CD14-positive monocyte (primary cell): ENCODE measurements at regions not wholly inside any gene's neighbourhood (a gene's known extent, or its start where the extent isn't known, plus 50 kb on each side); places are given as distances from the start of the nearest gene placed in this dataset.

Experiments
- DNase-seq, 3 donors: peaks; one replicate each; pipeline ENCODE4 v3.0.0-alpha.2; 2011 to 2022
- H2AFZ ChIP-seq: 2 replicates; pipeline ENCODE4 v1.6.0; 2012; ENCODE audit warnings: mild to moderate bottlenecking, low read depth, low read length, inconsistent platforms; ENCODE audit not compliant: insufficient read depth, poor library complexity, severe bottlenecking
- H3K27ac ChIP-seq, 2 donors: 1 replicate in 1 of 2; 2 replicates in 1 of 2; pipeline ENCODE4 v1.5.1; 2012 to 2013; ENCODE audit warnings: low read length in 2 of 2, control low read depth in 1 of 2, inconsistent platforms in 1 of 2, low read depth in 1 of 2, mild to moderate bottlenecking in 1 of 2
- H3K27me3 ChIP-seq, 2 donors: one replicate each; pipeline versions ENCODE4 v1.6.0 to v1.6.1; 2011 to 2013; ENCODE audit warnings: low read length in 2 of 2; ENCODE audit not compliant: control insufficient read depth in 2 of 2, insufficient read depth in 2 of 2
- H3K36me3 ChIP-seq, 2 donors: replicated peaks in 1 of 2; 1 replicate in 1 of 2; 2 replicates in 1 of 2; pipeline versions ENCODE4 v1.5.1 to v1.6.1; 2012 to 2013; ENCODE audit warnings: low read length in 2 of 2, control low read depth in 1 of 2, inconsistent platforms in 1 of 2, mild to moderate bottlenecking in 1 of 2; ENCODE audit not compliant: insufficient read depth in 2 of 2, control insufficient read depth in 1 of 2
- H3K4me1 ChIP-seq, 2 donors: 1 replicate in 1 of 2; 2 replicates in 1 of 2; pipeline versions ENCODE4 v1.5.1 to v1.6.1; 2012 to 2013; ENCODE audit warnings: low read length in 2 of 2, control low read depth in 1 of 2, inconsistent platforms in 1 of 2, mild to moderate bottlenecking in 1 of 2, moderate library complexity in 1 of 2; ENCODE audit not compliant: insufficient read depth in 2 of 2, control insufficient read depth in 1 of 2
- H3K4me2 ChIP-seq: replicated peaks from 2 replicates; pipeline ENCODE3; 2012; ENCODE audit warnings: low read length, moderate library complexity, mild to moderate bottlenecking; ENCODE audit not compliant: poor library complexity, severe bottlenecking; ENCODE audit errors: extremely low read depth
- H3K4me3 ChIP-seq, 3 experiments: fragments of 200-600 bp in 1 of 3; sonication (generic) in 1 of 3; replicated peaks in 1 of 3; 1 replicate in 2 of 3; 2 replicates in 1 of 3; pipeline ENCODE4 v1.5.1; 2011 to 2013; ENCODE audit warnings: low read length in 3 of 3, mild to moderate bottlenecking in 3 of 3, control low read depth in 2 of 3, low read depth in 2 of 3, inconsistent platforms in 1 of 3, moderate library complexity in 1 of 3
- H3K79me2 ChIP-seq: 2 replicates; pipeline ENCODE4 v1.6.0; 2012; ENCODE audit warnings: mild to moderate bottlenecking, control low read depth, inconsistent platforms, low read length, moderate library complexity; ENCODE audit not compliant: insufficient read depth
- H3K9ac ChIP-seq: 2 replicates; pipeline ENCODE4 v1.6.0; 2017; ENCODE audit warnings: low read length, mild to moderate bottlenecking; ENCODE audit not compliant: insufficient read depth, poor library complexity, severe bottlenecking
- H3K9me3 ChIP-seq, 2 donors: replicated peaks in 1 of 2; 1 replicate in 1 of 2; 2 replicates in 1 of 2; pipeline versions ENCODE4 v1.5.1 to v1.6.1; 2012 to 2013; ENCODE audit warnings: low read length in 2 of 2, control low read depth in 1 of 2; ENCODE audit not compliant: control insufficient read depth in 1 of 2, insufficient read depth in 1 of 2
- H4K20me1 ChIP-seq: 2 replicates; pipeline ENCODE4 v1.6.0; 2012; ENCODE audit warnings: mild to moderate bottlenecking, low read length, control low read depth, moderate library complexity; ENCODE audit not compliant: insufficient read depth
- H3K27ac Mint-ChIP-seq, 7 donors: one replicate each; pipeline ENCODE4 v1.8.0; 2020; ENCODE audit warnings: mild to moderate bottlenecking in 7 of 7, mixed read lengths in 7 of 7, moderate library complexity in 6 of 7, inconsistent platforms in 2 of 7
- H3K27me3 Mint-ChIP-seq, 3 donors: one replicate each; pipeline ENCODE4 v1.8.0; 2021 to 2022; ENCODE audit warnings: low read depth in 3 of 3, mild to moderate bottlenecking in 3 of 3, mixed read lengths in 3 of 3, moderate library complexity in 3 of 3, inconsistent platforms in 1 of 3
- H3K36me3 Mint-ChIP-seq, 2 donors: one replicate each; pipeline ENCODE4 v1.8.0; 2020; ENCODE audit warnings: mixed read lengths in 2 of 2, inconsistent platforms in 1 of 2, mild to moderate bottlenecking in 1 of 2
- H3K4me1 Mint-ChIP-seq: one replicate; pipeline ENCODE4 v1.8.0; 2020; ENCODE audit warnings: mild to moderate bottlenecking, mixed read lengths
- H3K4me3 Mint-ChIP-seq, 2 donors: one replicate each; pipeline ENCODE4 v1.8.0; 2020; ENCODE audit warnings: mild to moderate bottlenecking in 2 of 2, mixed read lengths in 2 of 2, moderate library complexity in 1 of 2
- H3K9me3 Mint-ChIP-seq, 7 donors: one replicate each; pipeline ENCODE4 v1.8.0; 2020 to 2022; ENCODE audit warnings: mixed read lengths in 7 of 7, mild to moderate bottlenecking in 6 of 7, moderate library complexity in 6 of 7, inconsistent platforms in 2 of 7
- WGBS: methylation state at CpG from one replicate; pipeline ENCODE4 v1.1.5; 2013; ENCODE audit warnings: missing lambda C conversion rate; ENCODE audit not compliant: insufficient coverage; 5-methylcytosine and 5-hydroxymethylcytosine counted together
- intact Hi-C, 2 donors: fragments of 100-400 bp; cut with micrococcal nuclease; formaldehyde crosslinking; loops; one replicate each; pipeline versions ENCODE4 v1.15.0 to v1.15.1; 2023
- TF ChIP-seq, protein P1 (sequence below): fragments of 200-600 bp; IDR thresholded peaks from one replicate; pipeline ENCODE4 v1.8.0; 2022; ENCODE audit warnings: antibody characterized with exemption, mild to moderate bottlenecking

GRCh38 chr5:2403296-2403695 is 348.2 kb downstream of the IRX2 start:
- no peaks in the 10 kb centered on the region for H4K20me1 ChIP-seq
- H3K4me1 ChIP-seq: no peaks in the 10 kb centered on the region
- no CpG with 5 or more reads among the region's 1 CpG for WGBS
- no peak overlapping the region for H3K27ac ChIP-seq
- H3K27me3 ChIP-seq: no peaks in the 10 kb centered on the region
- Mint-ChIP-seq H3K9me3 (peaks cover 2 to 21% (median 5%) of the 10 kb centered on the region in 7 donors), H3K4me3 (no peak overlapping the region), H3K27me3 (peaks cover 0 to 2% (median 2%) of the 10 kb centered on the region in 3 donors), H3K27ac (no peak overlapping the region), H3K4me1 (no peaks in the 10 kb centered on the region), H3K36me3 (no peaks in the 10 kb centered on the region)
- no peak overlapping the region for H3K4me3 ChIP-seq
- no peak overlapping the region for H2AFZ ChIP-seq
- intact Hi-C loops: no loop called here
- peaks cover 0 to 19% of the 10 kb centered on the region in 2 donors for H3K9me3 ChIP-seq
- no peak overlapping the region for H3K9ac ChIP-seq
- TF ChIP-seq, protein P1, sequence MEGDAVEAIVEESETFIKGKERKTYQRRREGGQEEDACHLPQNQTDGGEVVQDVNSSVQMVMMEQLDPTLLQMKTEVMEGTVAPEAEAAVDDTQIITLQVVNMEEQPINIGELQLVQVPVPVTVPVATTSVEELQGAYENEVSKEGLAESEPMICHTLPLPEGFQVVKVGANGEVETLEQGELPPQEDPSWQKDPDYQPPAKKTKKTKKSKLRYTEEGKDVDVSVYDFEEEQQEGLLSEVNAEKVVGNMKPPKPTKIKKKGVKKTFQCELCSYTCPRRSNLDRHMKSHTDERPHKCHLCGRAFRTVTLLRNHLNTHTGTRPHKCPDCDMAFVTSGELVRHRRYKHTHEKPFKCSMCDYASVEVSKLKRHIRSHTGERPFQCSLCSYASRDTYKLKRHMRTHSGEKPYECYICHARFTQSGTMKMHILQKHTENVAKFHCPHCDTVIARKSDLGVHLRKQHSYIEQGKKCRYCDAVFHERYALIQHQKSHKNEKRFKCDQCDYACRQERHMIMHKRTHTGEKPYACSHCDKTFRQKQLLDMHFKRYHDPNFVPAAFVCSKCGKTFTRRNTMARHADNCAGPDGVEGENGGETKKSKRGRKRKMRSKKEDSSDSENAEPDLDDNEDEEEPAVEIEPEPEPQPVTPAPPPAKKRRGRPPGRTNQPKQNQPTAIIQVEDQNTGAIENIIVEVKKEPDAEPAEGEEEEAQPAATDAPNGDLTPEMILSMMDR: no peak
- no peaks in the 10 kb centered on the region for H3K79me2 ChIP-seq
- H3K36me3 ChIP-seq: no peaks in the 10 kb centered on the region
- no peak for DNase-seq
- H3K4me2 ChIP-seq: no peak overlapping the region

GRCh38 chr5:2399804-2400203 is 351.7 kb downstream of the IRX2 start:
- intact Hi-C loops: no loop called here
- no peak overlapping the region for H3K27ac ChIP-seq
- H3K9me3 ChIP-seq: peaks cover 0 to 24% of the 10 kb centered on the region in 2 donors
- DNase-seq: no peak
- 79% methylated on average over 3 of the region's 7 CpGs for WGBS
- H3K9ac ChIP-seq: no peak overlapping the region
- H2AFZ ChIP-seq: no peak overlapping the region
- no peaks in the 10 kb centered on the region for H4K20me1 ChIP-seq
- no peak overlapping the region for H3K4me3 ChIP-seq
- H3K36me3 ChIP-seq: no peaks in the 10 kb centered on the region
- Mint-ChIP-seq H3K4me3 (no peak overlapping the region), H3K9me3 (peaks cover 2 to 27% (median 5%) of the 10 kb centered on the region in 7 donors), H3K27ac (no peak overlapping the region), H3K27me3 (peaks cover 0 to 2% (median 2%) of the 10 kb centered on the region in 3 donors), H3K36me3 (no peaks in the 10 kb centered on the region), H3K4me1 (no peaks in the 10 kb centered on the region)
- TF ChIP-seq, protein P1: no peak
- H3K4me2 ChIP-seq: no peak overlapping the region
- no peaks in the 10 kb centered on the region for H3K27me3 ChIP-seq
- H3K4me1 ChIP-seq: no peaks in the 10 kb centered on the region
- no peaks in the 10 kb centered on the region for H3K79me2 ChIP-seq
